K562 (cell line): ENCODE measurements at regions not wholly inside any gene's neighbourhood (a gene's known extent, or its start where the extent isn't known, plus 50 kb on each side); places are given as distances from the start of the nearest gene placed in this dataset.

ENCODE experiments used
- ATAC-seq: fragments of 200-7000 bp; cut with Tn5 transposase; 3 replicates; pipeline ENCODE4 v1.9.1; 2020; ENCODE audit warnings: moderate library complexity
- BruUV-seq: library from RNA; stranded (reverse); fragments of 400-500 nt; replicated peaks from 2 replicates; lab custom pipeline; 2021; lab: Mats Ljungman, UMichigan
- CTCF ChIA-PET: fragments of 300-600 bp; formaldehyde crosslinking; extraction: SDS; loops from one replicate; lab custom pipeline; 2021; ENCODE audit warnings: low intra/inter-chr PET ratio; lab: Yijun Ruan, JAX
- POLR2A ChIA-PET: fragments of 300-600, 350-650 bp; sonication (Branson Sonifier 250); formaldehyde crosslinking; extraction: SDS; loops from one replicate; lab custom pipeline; 2021; ENCODE audit warnings: antibody characterized with exemption, inconsistent platforms; lab: Yijun Ruan, JAX
- DNase-seq, 4 experiments: peaks; one replicate each; pipeline versions ENCODE4 v3.0.0 to v3.0.0-alpha.2; 2011 to 2018; ENCODE audit warnings: low spot score in 3 of 4, mixed read lengths in 3 of 4; ENCODE audit errors: extremely low read depth in 1 of 4
- FAIRE-seq: peaks from 2 replicates; lab custom pipeline; 2011; peaks lifted over from hg19 to GRCh38; lab: Jason Lieb, UNC
- H2AFZ ChIP-seq: 2 replicates; pipeline ENCODE4 v1.6.0; 2011; ENCODE audit warnings: low read depth, low read length, control low read depth, inconsistent platforms
- H3K27ac ChIP-seq: fragments of 200-600 bp; 3 replicates; pipeline ENCODE4 v1.8.0; 2011; ENCODE audit warnings: low read depth, mild to moderate bottlenecking, control low read depth, inconsistent platforms, low read length, moderate library complexity, mixed read lengths; ENCODE audit errors: extremely low read depth
- H3K27me3 ChIP-seq, 2 experiments: fragments of 300-600 bp in 1 of 2; 2 replicates in 1 of 2; 3 replicates in 1 of 2; pipeline versions ENCODE4 v1.6.0 to v1.8.0; 2011; ENCODE audit warnings: inconsistent platforms in 2 of 2, low read length in 2 of 2, mild to moderate bottlenecking in 1 of 2, mixed read lengths in 1 of 2, moderate library complexity in 1 of 2; ENCODE audit not compliant: control insufficient read depth in 2 of 2, insufficient read depth in 2 of 2
- H3K36me3 ChIP-seq: fragments of 300-600 bp; 3 replicates; pipeline ENCODE4 v1.8.0; 2011; ENCODE audit warnings: mild to moderate bottlenecking, low read length, inconsistent platforms; ENCODE audit not compliant: control insufficient read depth, insufficient read depth
- H3K4me1 ChIP-seq, 2 experiments: fragments of 200-600 bp in 1 of 2; replicated peaks in 1 of 2; 2 replicates in 1 of 2; 3 replicates in 1 of 2; pipeline versions ENCODE4 v1.5.1 to v1.8.0; 2011; ENCODE audit warnings: inconsistent platforms in 2 of 2, low read length in 2 of 2, mild to moderate bottlenecking in 1 of 2, mixed read lengths in 1 of 2, moderate library complexity in 1 of 2; ENCODE audit not compliant: control insufficient read depth in 2 of 2, insufficient read depth in 2 of 2
- H3K4me2 ChIP-seq: 2 replicates; pipeline ENCODE4 v1.6.1; 2011; ENCODE audit warnings: low read length, control low read depth, inconsistent platforms, mixed read lengths; ENCODE audit not compliant: insufficient read depth
- H3K4me3 ChIP-seq: fragments of 200-600 bp; sonication (generic), shearing (Covaris generic); 2 replicates; pipeline ENCODE4 v1.5.1; 2016; ENCODE audit warnings: control low read depth, inconsistent platforms
- H3K79me2 ChIP-seq: fragments of 200-600 bp; 3 replicates; pipeline ENCODE4 v1.8.0; 2011; ENCODE audit warnings: low read length, inconsistent platforms; ENCODE audit not compliant: control insufficient read depth, insufficient read depth
- H3K9ac ChIP-seq, 2 experiments: 2 replicates each; pipeline versions ENCODE4 v1.6.0 to v1.6.1; 2011; ENCODE audit warnings: low read depth in 2 of 2, low read length in 2 of 2, control low read depth in 1 of 2, inconsistent platforms in 1 of 2, mild to moderate bottlenecking in 1 of 2, mixed read lengths in 1 of 2; ENCODE audit not compliant: insufficient read depth in 1 of 2
- H3K9me1 ChIP-seq: one replicate; pipeline ENCODE4 v1.6.0; 2011; ENCODE audit warnings: inconsistent platforms, mild to moderate bottlenecking, low read length, moderate library complexity; ENCODE audit not compliant: control insufficient read depth, insufficient read depth
- H3K9me3 ChIP-seq: replicated peaks from 2 replicates; pipeline ENCODE4 v1.5.1; 2011; ENCODE audit warnings: low read depth, low read length, inconsistent platforms; ENCODE audit not compliant: control insufficient read depth, insufficient read depth
- H4K20me1 ChIP-seq: replicated peaks from 2 replicates; pipeline ENCODE4 v1.6.1; 2011; ENCODE audit warnings: low read length, inconsistent platforms, mixed read lengths; ENCODE audit not compliant: control insufficient read depth, insufficient read depth
- FIP1L1 ChIP-seq: fragments of 200-400 bp; formaldehyde crosslinking; IDR thresholded peaks from 2 replicates; pipeline ENCODE4 v1.6.1; 2018; ENCODE audit warnings: mild to moderate bottlenecking, low read depth, low read length; ENCODE audit not compliant: poor library complexity, severe bottlenecking
- MYBL2 ChIP-seq, 2 experiments: fragments of 450-650 bp in 1 of 2; sonication (generic) in 1 of 2; formaldehyde crosslinking in 1 of 2; IDR thresholded peaks; 2 replicates each; pipeline versions ENCODE4 v1.6.1 to v1.8.1; 2017 to 2022; ENCODE audit warnings: borderline replicate concordance in 1 of 2, inconsistent platforms in 1 of 2, low read depth in 1 of 2, mild to moderate bottlenecking in 1 of 2, missing genetic modification reagents in 1 of 2, moderate library complexity in 1 of 2
- WGBS: fragments of 100-300 bp; shearing (Covaris generic); methylation state at CpG from one replicate; pipeline ENCODE4 v1.1.6; 2016; ENCODE audit warnings: low coverage, mixed read lengths; ENCODE audit not compliant: insufficient coverage; ENCODE audit errors: missing lambda C conversion rate; 5-methylcytosine and 5-hydroxymethylcytosine counted together
- in situ Hi-C: fragments of 300-500 bp; cut with MboI; formaldehyde crosslinking; loops from 4 replicates; pipeline ENCODE4 v1.15.0; 2018; ENCODE audit warnings: inconsistent platforms, mixed read lengths
- intact Hi-C: fragments of 100-400 bp; cut with micrococcal nuclease; formaldehyde crosslinking; loops from 2 replicates; pipeline ENCODE4 v1.14.2; 2022
- TF ChIP-seq, protein P1 (sequence below): fragments of 450-650 bp; conservative IDR thresholded peaks from 2 replicates; pipeline ENCODE4 v1.6.1; 2016; ENCODE audit warnings: missing genetic modification characterization, low read depth, mild to moderate bottlenecking, control low read depth, missing compliant biosample characterization

DNA sequence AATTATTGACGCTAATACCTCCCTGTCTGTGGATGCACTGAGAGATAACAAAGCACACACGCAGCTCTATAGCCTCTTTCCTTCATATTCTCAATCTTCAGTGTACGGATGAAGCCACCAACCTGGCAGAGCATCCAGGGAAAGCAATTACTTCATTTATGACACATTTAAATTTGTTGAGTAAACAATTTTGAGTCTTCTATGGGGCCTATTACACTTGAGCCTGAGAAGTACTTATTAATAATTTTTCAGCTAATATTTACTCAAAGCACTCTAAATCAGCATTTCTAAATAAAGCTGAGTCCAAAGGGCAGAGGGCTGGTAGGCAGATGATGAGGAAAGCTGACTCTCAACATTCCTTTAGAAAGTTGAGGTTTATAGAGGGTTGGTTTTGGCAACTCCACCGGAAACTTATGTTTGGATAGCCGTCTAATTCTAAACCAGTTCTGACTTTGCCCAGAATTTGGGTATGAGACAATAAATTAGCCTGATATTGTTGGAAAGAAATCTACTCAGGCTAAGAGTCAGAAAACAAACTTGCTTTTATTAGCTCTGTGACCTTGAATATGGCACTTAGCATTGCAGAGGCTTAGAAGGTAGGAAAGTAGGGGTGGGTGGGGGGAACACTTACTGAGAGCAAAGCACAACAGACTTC lies 643.5 kb downstream of the CDH11 start:
- intact Hi-C loops (no loop called here), in situ Hi-C loops (no loop called here)
- no peak overlapping the region for H3K27ac ChIP-seq
- no peaks in the 10 kb centered on the region for H3K9me3 ChIP-seq
- no peaks in the 10 kb centered on the region for H4K20me1 ChIP-seq
- H3K79me2 ChIP-seq: no peaks in the 10 kb centered on the region
- TF ChIP-seq, protein P1, sequence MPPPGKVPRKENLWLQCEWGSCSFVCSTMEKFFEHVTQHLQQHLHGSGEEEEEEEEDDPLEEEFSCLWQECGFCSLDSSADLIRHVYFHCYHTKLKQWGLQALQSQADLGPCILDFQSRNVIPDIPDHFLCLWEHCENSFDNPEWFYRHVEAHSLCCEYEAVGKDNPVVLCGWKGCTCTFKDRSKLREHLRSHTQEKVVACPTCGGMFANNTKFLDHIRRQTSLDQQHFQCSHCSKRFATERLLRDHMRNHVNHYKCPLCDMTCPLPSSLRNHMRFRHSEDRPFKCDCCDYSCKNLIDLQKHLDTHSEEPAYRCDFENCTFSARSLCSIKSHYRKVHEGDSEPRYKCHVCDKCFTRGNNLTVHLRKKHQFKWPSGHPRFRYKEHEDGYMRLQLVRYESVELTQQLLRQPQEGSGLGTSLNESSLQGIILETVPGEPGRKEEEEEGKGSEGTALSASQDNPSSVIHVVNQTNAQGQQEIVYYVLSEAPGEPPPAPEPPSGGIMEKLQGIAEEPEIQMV (tag): no peak
- TF ChIP-seq FIP1L1 (no peak), MYBL2 (IDR thresholded peaks at IDR 0.05; ENCODE audit: low read depth) (no peak), MYBL2 (CRISPR knock-in tag; IDR thresholded peaks at IDR 0.05; ENCODE audit: borderline replicate concordance) (no peak)
- H2AFZ ChIP-seq: no peak overlapping the region
- no peaks in the 10 kb centered on the region for H3K36me3 ChIP-seq
- no peak overlapping the region for H3K4me2 ChIP-seq
- CTCF ChIA-PET: no interaction called here
- no peaks in the 10 kb centered on the region for H3K27me3 ChIP-seq
- no peak overlapping the region for H3K9ac ChIP-seq
- no peaks in the 10 kb centered on the region for H3K9me1 ChIP-seq
- WGBS: 2% methylated on average over 5 of the region's 5 CpGs
- POLR2A ChIA-PET: no interaction called here
- DNase-seq (no peak), FAIRE-seq (no peak), ATAC-seq (no peak)
- no peak overlapping the region for H3K4me3 ChIP-seq
- H3K4me1 ChIP-seq: no peaks in the 10 kb centered on the region
- BruUV-seq: no TSS peak
